Right ventricle myocardium inferior (tissue), 1 donor: ENCODE measurements at regions not wholly inside any gene's neighbourhood (a gene's known extent, or its start where the extent isn't known, plus 50 kb on each side); places are given as distances from the start of the nearest gene placed in this dataset.

ENCODE experiments used
- ATAC-seq: fragments of 200-7000 bp; cut with Tn5 transposase; one replicate; pipeline ENCODE4 v1.9.1; 2020; ENCODE audit warnings: mild to moderate bottlenecking, moderate library complexity
- DNase-seq: peaks from one replicate; pipeline ENCODE4 v3.0.0; 2021; ENCODE audit errors: missing footprints
- intact Hi-C: fragments of 100-400 bp; cut with DNase I; formaldehyde crosslinking; loops from one replicate; pipeline ENCODE4 v1.11.0; 2022
- donor health status: DM: no; HTN: yes; CAD: no; lungs with severe emphysema.

GRCh38 chr5:17148481-17148880, 69.0 kb upstream of the BASP1 start:
- no peak for ATAC-seq
- intact Hi-C loops = no loop called here

GRCh38 chr5:17149786-17150185, 67.6 kb upstream of the BASP1 start:
- ATAC-seq (no peak), DNase-seq (no peak)
- intact Hi-C loops = no loop called here

More at GRCh38 chr5:17148481-17148880, 69.0 kb upstream of the BASP1 start:
- no peak for DNase-seq

GRCh38 chr5:17150531-17150930, 66.9 kb upstream of the BASP1 start:
- intact Hi-C loops = no loop called here
- DNase-seq = no peak
- ATAC-seq = peak; percentile 58

- ATAC-seq = no peak
- no peak for DNase-seq
- intact Hi-C loops = no loop called here
Observed at GRCh38 chr5:17151686-17152085, 65.7 kb upstream of the BASP1 start.

- ATAC-seq = no peak
- intact Hi-C loops = no loop called here
- DNase-seq = no peak
Observed at GRCh38 chr5:17154211-17154996, 63.0 kb upstream of the BASP1 start.

- intact Hi-C loops = no loop called here
- DNase-seq = no peak
- no peak for ATAC-seq
Observed at GRCh38 chr5:17156463-17156862, 61.0 kb upstream of the BASP1 start.

GRCh38 chr5:17157294-17157693, 60.1 kb upstream of the BASP1 start:
- DNase-seq (no peak), ATAC-seq (no peak)
- intact Hi-C loops = no loop called here

GRCh38 chr5:17157916-17158529, 59.4 kb upstream of the BASP1 start:
- DNase-seq (no peak), ATAC-seq (no peak)
- intact Hi-C loops = no loop called here

GRCh38 chr5:17160756-17161040, 56.7 kb upstream of the BASP1 start:
- intact Hi-C loops = no loop called here
- ATAC-seq (no peak), DNase-seq (no peak)

- intact Hi-C loops = no loop called here
- no peak for DNase-seq
- no peak for ATAC-seq
Observed at GRCh38 chr5:17161662-17162061, 55.8 kb upstream of the BASP1 start.

GRCh38 chr5:17163221-17163620, 54.2 kb upstream of the BASP1 start:
- ATAC-seq = peak; percentile 37
- intact Hi-C loops = no loop called here
- no peak for DNase-seq

GRCh38 chr5:17167171-17167891, 50.1 kb upstream of the BASP1 start:
- peak; percentile 59 for ATAC-seq
- intact Hi-C loops = no loop called here

More at GRCh38 chr5:17167171-17167891, 50.1 kb upstream of the BASP1 start:
- no peak for DNase-seq
